Umbilical cord (tissue), 1 donor: ENCODE measurements at regions not wholly inside any gene's neighbourhood (a gene's known extent, or its start where the extent isn't known, plus 50 kb on each side); places are given as distances from the start of the nearest gene placed in this dataset.
A peak's percentile ranks its signal among the peaks of the same experiment; 100 is the strongest.
"Not testable (repeated sequence)": the region's sequence is repeated elsewhere in the genome, so short reads cannot be mapped to it uniquely, and the experiment has no call there.

Source experiments
- DNase-seq: peaks from one replicate; pipeline ENCODE4 v3.0.0-alpha.2; 2015; ENCODE audit warnings: low spot score

DNA sequence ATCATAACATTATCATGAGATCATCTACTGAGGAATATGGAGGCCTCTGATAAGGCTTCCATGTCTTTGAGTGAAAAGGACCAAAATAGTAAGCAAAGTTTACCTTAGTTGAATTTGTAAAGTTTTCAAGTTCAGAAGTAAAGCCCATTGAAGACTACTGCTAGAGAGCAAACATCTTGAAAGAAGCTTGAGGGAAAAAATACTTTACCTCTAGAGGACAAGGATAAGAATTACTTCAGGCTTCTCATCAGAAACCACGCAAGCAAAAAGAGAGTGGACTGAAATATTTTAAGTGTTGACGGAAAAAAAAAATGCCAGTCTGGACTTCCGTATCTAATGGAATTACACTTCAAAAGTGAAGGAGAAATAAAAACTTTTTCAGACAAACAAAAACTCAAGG lies 114.3 kb downstream of the MPP7 start:
- no peak for DNase-seq

DNA sequence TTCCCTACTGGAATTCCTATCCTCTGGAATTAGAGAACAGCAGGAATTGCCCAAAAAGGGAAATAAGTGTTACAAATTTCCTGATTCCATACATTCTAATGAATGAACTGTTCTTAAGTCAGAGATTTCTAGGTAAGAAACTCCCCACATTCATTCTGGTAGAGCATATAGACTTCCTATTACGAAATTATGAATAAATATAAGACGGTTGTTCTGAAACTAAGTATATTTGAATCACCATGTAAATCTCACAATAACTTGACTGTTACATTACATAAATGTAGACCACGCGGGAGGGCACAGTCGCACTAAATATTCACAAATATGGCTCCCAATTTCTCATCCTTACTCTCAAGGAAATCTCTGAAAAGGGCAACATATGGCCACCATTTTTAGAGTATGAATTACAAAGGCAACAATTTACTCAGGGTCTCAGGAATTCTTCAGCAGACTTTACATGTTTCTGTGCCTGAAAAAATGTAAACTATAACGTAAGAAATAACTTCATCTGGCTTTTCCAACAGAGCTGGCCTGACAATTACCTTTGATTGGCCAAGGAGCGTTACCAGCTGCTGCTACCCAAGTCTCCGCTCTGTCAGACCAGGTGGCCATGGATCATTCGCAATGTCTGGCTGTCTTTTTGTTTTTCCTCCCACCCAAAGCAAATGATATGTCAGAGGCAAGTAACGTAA lies 115.8 kb downstream of the MPP7 start:
- DNase-seq: no peak

DNA sequence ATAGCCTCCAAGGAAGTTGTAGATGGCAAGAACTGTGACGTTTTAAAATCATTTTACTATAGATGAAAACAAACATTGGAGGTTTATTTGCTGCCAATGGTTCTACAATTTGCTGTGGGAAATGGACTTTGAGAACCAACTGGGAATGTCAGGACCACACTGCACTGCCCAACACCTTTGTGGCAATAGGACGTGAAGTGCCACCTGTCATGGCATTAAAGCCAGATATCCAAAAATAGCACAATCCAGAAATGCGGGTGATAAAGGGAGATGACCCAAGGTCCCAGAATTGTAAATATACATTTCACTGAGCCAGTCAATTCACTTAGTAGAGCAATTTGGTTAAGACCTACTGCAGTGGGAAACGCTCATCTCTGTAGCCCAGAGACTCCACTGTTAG lies 116.4 kb downstream of the MPP7 start:
- no peak for DNase-seq

DNA sequence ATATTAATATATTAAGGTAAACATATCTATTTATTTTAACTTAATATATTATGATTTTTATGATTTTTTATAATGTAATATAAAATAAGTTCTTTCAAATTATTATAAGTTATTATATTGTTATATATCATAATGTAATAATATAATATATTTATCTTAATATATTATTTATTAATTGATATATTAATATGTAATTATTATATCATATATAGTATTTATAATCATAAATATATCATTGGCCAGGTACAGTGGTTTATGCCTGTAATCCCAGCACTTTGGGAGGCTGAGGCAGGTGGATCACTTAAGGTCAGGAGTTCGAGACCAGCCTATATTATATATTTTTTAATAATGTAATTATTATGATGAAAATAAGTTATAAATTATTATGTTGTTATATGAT lies 118.1 kb downstream of the MPP7 start:
- DNase-seq: no peak

DNA sequence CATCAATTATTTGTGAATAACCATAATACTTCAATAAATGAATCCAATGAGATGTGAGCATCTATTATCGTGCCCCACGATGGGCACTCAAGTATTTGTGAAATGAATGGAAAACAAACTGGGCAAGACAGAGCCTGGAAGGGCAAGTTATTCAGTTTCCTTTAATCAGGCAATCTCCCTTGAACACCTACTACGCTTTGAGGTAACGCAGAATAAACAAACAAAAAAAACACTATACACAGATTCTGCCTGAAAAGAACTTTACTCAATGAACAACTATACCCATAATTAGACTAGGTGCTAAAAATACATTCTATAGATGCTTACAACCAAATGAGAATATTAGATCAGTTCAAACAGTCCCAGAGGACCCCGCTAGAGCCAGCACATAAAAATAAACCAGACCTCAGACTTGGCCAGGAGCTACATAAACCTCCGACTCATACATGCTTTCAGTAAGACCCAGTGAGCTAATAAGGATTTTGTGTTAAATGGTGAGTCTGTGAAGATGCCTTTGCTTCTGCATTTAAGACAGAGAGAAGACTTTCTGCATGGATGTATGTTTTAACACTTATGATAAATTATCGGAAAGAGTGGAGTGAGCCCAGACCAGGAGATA lies 121.3 kb downstream of the MPP7 start:
- peak; percentile 89 for DNase-seq

DNA sequence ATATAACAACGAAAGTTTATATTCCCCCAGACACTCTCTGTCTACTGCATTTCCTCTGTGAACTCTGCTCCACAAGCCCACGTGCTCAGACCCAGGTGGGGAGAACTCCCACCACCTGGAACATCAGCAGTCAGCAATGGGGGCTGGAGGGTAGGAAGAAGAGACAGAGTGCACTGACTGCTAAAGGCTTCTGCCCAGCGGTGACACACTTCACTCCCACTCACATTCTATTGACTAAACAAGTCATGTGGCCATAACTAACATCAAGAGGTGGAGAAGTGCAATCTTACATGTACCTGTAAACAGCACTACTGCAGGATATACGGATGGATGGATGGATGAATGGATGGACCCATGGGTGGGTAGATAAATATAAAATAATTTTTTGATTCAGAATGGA lies 122.2 kb downstream of the MPP7 start:
- no peak for DNase-seq

DNA sequence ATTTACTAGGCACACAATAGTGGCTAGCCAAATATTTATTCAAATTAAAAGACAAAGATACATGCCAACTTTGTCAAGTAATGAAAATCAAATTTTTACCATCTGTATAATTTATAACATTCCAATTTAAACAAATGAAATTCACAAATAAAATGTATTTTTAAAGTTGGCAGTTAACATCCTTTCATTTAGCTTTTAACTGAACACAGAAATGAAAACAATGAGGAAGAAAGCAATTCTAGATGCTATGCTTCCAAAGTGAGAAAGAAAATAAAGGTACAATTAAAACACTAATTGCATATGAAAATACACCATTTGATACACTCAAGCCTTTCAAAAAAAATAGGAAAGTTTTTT lies 123.1 kb downstream of the MPP7 start:
- DNase-seq: no peak

DNA sequence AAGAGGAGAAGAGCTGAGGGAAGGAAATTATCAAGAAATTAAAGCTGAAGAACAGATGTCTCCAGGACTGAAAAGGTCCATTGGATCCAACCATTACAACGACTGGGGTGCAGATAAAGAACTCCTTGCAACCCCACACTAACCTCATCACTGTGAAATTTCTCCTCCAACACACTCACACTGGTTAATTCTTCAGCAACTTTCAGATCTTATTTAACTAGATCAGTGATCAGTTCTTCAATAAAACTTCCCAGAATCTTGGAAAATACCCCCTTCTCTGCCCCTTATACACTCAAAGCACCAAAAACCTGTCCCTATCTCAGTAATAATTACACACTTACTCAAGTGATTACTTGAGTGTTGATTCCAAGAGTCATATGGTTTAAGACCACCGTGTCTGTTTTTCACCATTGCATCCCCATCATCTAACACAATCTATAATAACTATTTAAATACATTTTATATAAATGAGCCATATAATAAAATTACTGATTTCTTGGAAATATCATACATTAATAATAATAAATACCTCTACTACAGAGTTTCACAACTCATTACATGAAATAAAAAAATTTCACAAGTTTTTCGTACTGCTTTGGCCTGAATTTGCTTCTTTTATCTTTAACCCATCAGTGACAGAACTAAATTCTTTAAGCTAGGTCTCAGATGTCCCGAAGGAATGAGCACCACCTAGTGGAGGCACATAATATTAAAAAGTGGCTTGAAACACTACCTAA lies 123.7 kb downstream of the MPP7 start:
- peak; percentile 72 for DNase-seq

DNA sequence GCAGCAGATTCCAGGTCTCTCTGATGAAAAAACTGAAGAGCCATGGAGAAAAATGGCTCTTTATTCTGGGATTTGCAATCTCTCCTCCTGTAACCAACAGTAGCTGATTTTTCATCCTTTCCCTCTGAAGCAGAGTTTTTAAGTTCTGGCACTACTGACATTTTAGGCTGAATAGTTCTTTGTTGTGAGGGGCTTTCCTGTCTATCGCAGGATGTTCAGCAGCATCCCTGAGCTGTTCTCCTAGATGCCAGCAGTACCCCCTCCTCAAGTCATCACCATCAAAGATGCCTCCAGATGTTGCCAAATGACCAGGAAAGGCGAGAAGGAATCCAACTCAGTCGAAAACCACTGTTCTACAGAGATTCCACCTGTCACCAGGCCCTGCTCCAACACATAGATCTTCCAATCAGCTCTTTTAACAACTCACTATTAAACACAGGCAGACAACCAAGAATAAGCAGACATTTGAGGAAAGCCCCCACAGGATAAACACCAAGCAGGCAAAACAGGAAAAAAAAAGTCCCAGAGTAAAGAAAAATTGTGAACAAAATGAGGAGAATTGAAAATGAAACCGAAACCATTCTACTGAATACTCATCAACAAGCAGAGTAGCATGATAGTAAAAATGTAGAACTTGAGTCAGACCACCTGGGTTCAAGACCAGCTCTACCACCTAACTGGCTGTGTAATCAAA lies 124.8 kb downstream of the MPP7 start:
- DNase-seq: no peak

DNA sequence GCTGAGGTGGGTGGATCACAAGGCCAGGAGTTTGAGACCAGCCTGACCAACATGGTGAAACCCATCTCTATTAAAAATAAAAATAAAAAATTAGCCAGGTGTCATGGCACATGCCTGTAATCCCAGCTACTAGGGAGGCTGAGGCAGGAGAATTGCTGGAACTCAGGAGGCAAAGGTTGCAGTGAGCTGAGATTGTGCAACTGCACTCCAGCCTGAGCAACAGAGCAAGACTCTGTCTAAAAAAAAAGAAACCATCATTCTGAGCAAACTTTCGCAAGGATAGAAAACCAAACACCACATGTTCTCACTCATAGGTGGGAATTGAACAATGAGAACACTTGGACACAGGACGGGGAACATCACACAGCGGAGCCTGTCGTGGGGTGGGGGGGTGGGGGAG lies 126.4 kb downstream of the MPP7 start:
- DNase-seq: not testable (repeated sequence)

DNA sequence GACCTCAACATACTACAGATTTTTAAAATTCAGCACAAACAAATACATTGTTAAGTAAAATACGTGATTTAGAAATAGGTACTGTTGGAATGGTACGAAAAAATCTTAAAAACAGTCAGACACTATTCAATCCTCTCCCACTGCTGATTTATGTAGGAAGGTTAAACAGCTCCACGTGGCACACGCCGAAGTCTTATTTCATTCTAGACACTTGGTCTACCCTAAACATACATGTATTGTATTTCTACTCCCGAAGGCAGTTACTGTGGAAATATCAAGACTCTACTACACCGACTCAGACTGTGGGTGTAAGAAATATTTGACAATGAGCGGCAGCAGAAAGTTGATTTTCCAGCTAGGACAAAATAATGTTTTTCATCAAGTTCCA lies 130.6 kb downstream of the MPP7 start:
- DNase-seq: no peak

DNA sequence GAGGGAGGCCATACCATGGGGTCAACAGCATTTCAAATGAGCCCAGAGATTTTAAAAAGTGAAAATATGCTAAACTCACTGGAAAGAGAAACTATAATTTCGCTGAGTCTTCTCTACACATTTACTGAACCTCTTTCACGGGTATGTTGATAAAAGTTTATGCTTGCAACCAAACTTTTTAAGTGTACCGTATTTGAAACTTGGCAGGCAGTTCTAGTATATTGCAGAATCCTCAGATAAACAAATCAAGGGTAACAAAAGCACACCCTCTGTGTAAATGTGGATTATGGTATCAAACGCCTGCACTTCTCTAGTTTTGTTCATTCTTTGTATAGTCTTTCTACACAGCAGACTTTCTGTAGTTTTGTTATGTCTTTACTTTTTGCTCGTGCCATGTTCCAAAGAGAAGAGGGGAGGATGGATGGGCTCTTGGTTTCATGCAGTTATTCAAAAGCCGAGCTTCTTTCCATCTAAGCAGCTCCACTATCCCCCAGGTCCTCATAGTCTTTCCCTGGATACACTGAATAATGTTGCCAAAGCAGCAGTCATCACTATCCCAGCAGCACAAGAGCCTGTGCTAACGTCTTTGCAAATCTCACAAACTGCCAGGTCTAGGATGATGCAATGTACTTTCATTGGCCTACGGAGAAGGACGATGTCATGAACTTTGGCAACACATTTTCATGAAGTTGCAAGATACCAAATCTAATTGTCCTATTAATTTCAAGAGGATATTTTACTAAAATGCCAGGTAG lies 131.2 kb downstream of the MPP7 start:
- DNase-seq: no peak

DNA sequence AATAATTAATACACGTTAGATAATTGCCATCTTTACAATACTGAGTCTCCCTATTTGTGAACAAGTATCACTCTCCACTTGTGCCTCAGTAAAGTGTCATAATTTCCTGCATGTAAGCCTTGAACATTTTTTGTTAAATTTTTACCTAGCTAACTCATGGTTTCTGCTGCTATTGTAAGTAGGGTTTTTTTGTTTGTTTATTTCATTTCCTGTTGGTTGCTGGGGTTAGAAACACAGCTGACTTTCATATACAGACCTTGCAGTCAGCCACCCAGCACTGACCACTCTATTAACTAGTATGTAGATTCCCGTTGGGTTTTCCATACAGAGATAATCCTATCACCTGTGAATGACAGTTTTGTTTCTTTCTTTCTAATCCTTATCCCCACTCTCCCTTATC lies 133.3 kb downstream of the MPP7 start:
- DNase-seq: no peak

DNA sequence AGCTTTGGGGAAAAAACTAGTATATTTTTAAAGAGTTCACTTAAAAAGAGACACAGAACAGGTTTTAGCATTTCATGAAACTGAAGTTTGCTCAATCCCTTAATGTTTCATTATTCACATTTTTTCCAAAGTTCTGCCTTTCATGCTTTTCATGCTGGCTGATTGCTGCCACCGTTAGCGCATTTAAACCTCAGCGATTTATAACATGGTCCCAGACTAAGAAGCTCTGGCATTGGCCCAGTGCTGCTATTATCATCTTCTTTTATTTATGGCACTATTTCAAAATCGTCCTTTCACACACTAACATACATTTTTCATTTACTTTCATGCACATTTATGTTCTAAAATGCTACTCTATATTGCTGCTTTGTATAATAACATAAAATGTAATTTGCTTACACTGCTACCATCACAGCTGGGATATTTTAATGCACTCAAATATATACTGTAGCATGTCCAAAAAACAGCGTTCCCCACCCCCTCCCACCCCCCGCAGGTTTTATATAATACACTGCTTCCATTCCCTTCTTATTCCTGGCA lies 141.9 kb downstream of the MPP7 start:
- DNase-seq: peak; percentile 73

DNA sequence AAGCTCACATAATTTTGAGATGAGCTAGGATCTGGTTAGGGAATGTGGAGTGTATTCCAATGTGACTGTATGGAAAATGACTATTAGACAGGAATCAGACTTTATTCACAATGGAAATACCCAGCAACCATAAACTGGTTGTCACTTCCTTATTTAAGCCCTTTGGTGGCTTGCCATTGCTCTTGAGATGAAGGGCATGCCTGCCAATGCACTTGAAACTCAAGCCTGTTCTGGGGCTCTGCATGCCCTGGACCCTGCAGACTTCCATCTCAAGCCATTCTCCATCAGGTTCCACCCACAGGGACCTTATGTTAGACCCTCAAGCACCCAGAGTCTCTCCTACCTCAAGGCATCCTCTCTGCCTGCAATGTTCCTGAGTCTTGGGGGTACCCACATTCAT lies 145.5 kb downstream of the MPP7 start:
- DNase-seq: no peak

DNA sequence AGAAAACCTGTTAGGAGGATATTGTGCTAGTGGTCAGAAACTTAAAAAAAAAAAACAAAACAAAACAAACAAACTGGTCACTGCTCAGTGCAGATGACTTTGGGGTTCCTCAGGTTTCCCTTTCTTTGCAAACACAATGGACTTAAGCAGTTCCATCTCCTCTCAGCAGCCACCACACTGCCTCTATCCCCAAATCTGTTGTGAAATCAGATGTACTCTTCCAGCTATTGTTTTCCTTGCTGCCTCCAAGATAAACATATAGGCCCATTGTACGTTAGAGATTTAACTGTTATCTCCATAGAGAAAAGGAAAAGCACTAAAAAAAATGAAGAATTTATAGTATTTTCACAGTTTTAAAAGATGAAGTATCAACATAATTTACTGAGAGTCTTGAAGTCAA lies 147.1 kb downstream of the MPP7 start:
- no peak for DNase-seq

DNA sequence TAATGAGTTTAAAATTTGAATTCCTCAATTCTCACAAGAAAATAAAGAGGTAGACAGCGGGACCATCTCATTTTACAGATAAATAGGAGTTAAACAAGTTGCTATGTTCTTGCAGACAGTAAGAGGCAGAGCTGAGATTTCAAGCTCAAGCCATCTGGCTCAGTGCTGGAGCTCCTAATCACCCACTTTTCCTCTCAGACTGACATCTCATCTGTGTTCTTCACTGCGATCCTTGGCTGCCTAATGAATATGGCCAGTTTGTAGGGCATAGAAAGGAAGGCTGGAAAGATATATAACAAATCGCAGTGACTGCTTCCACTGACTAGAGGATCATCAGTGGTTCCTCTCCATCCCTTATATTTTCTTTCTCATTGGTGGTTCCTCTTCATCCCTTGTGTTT lies 151.2 kb downstream of the MPP7 start:
- DNase-seq: peak; percentile 12

DNA sequence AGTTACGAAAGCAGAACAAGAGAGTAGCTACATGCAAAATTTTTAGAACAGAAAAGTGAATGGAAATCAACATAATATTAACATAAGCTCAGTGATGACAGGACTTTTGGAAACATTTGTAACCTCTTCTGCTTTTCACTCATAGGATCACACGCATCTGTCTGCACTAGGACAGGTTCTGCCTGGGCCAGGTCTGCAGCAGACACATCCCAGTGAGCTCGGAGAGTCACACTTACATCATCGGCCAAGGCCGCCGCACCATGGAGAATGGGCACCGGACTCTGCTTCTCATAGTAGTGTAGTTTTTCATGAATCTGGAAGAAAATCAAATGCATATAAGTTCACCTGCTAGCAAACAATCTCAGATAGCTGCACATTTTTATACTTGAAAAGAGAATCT lies 150.9 kb upstream of the ODAD2 start:
- DNase-seq: no peak

DNA sequence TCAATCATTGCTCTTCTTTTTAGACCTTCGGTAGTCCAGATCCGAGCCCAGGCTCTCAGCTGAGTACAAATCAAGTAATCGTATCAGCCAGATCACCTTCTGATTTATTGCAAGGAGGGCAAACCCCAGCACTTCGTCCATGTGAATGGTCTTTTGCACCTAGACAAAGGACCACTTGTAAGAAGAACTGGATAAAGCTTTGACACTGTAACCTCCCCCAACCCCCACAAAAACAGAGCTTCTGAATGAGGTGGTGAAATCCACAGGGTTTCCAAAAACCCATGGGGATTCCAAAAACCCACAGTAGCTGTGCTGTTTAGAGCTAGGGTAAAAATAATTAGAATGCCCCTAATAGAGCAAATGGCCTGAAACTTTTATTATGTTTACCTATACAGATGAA lies 148.8 kb upstream of the ODAD2 start:
- DNase-seq: no peak

DNA sequence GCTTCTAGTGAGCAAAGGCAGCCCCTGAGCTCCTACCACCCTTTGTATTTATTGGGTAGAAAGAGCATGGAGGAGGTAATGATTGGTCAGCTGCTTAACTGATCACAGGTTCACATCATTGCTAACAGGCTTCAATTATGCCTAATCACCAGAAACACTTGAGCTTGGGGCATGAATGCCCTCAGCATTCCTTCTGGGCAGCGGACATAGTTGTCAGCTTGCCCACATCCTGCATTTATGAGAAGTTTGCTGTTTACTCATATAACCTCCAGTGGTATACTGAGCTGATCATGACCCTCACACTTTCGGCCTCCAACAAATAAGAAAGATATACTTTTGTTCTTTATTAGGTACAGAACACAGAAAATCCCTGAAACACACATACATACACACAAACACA lies 140.3 kb upstream of the ODAD2 start:
- no peak for DNase-seq
